H1 (cell line): ENCODE measurements at regions not wholly inside any gene's neighbourhood (a gene's known extent, or its start where the extent isn't known, plus 50 kb on each side); places are given as distances from the start of the nearest gene placed in this dataset.

Experiments
- CTCF ChIA-PET: fragments of 300-600 bp; sonication (Branson Sonifier 250); formaldehyde crosslinking; loops from one replicate; lab custom pipeline; 2021; ENCODE audit not compliant: partially characterized antibody; lab: Charles Lee
- POLR2A ChIA-PET: fragments of 300-600 bp; sonication (Branson Sonifier 250); formaldehyde crosslinking; loops from one replicate; lab custom pipeline; 2021; ENCODE audit warnings: inconsistent platforms; ENCODE audit not compliant: partially characterized antibody; lab: Charles Lee
- DNase-seq, 2 experiments: peaks; one replicate each; pipeline versions ENCODE4 v3.0.0 to v3.0.0-alpha.2; 2010 to 2022; ENCODE audit warnings: low spot score in 2 of 2, low read depth in 1 of 2, mixed read lengths in 1 of 2
- FAIRE-seq: peaks from 2 replicates; lab custom pipeline; 2011; peaks lifted over from hg19 to GRCh38; lab: Jason Lieb, UNC
- H2AFZ ChIP-seq: 2 replicates; pipeline ENCODE4 v1.8.1; 2012; ENCODE audit warnings: low read length, inconsistent platforms
- H2AK5ac ChIP-seq: 2 replicates; pipeline ENCODE4 v1.6.1; 2013; ENCODE audit warnings: low read depth, low read length
- H2BK120ac ChIP-seq: replicated peaks from 2 replicates; pipeline ENCODE3; 2013; ENCODE audit warnings: low read depth, low read length, inconsistent platforms
- H2BK12ac ChIP-seq: 2 replicates; pipeline ENCODE4 v1.6.1; 2013; ENCODE audit warnings: low read depth, low read length
- H2BK15ac ChIP-seq: 2 replicates; pipeline ENCODE4 v1.6.1; 2013; ENCODE audit warnings: low read length
- H2BK20ac ChIP-seq: 2 replicates; pipeline ENCODE4 v1.6.1; 2013; ENCODE audit warnings: low read length
- H2BK5ac ChIP-seq: 2 replicates; pipeline ENCODE4 v1.6.1; 2013; ENCODE audit warnings: low read depth, low read length
- H3K14ac ChIP-seq: 2 replicates; pipeline ENCODE4 v1.6.1; 2013; ENCODE audit warnings: inconsistent platforms; ENCODE audit not compliant: insufficient read length
- H3K18ac ChIP-seq: 2 replicates; pipeline ENCODE4 v1.6.1; 2013; ENCODE audit warnings: low read length; ENCODE audit errors: extremely low read depth
- H3K23ac ChIP-seq: 2 replicates; pipeline ENCODE4 v1.6.1; 2013; ENCODE audit warnings: inconsistent platforms; ENCODE audit not compliant: insufficient read length
- H3K23me2 ChIP-seq: 2 replicates; pipeline ENCODE4 v1.6.1; 2013; ENCODE audit warnings: low read depth, low read length
- H3K27ac ChIP-seq: 2 replicates; pipeline ENCODE4 v1.6.1; 2011; ENCODE audit warnings: low read depth, low read length, inconsistent platforms
- H3K27me3 ChIP-seq, 4 experiments: replicated peaks in 1 of 4; 1 replicate in 1 of 4; 2 replicates in 3 of 4; pipeline versions ENCODE4 v1.6.1 to v1.8.1; 2011 to 2013; ENCODE audit warnings: low read length in 3 of 4, mild to moderate bottlenecking in 3 of 4, inconsistent platforms in 2 of 4, mixed read lengths in 2 of 4, moderate library complexity in 1 of 4; ENCODE audit not compliant: control insufficient read depth in 3 of 4, insufficient read depth in 3 of 4; ENCODE audit errors: extremely low read depth in 1 of 4
- H3K36me3 ChIP-seq, 4 experiments: 2 replicates each; pipeline versions ENCODE4 v1.6.1 to v1.8.1; 2011 to 2013; ENCODE audit warnings: mild to moderate bottlenecking in 4 of 4, low read length in 3 of 4, moderate library complexity in 2 of 4, control low read depth in 1 of 4, inconsistent platforms in 1 of 4; ENCODE audit not compliant: insufficient read depth in 4 of 4, control insufficient read depth in 2 of 4
- H3K4ac ChIP-seq: replicated peaks from 2 replicates; pipeline ENCODE3; 2013; ENCODE audit warnings: low read length, low read depth, mixed read lengths, inconsistent platforms; ENCODE audit not compliant: insufficient read length
- H3K4me1 ChIP-seq, 4 experiments: replicated peaks in 1 of 4; 1 replicate in 1 of 4; 2 replicates in 3 of 4; pipeline versions ENCODE4 v1.6.1 to v1.8.1; 2011 to 2013; ENCODE audit warnings: low read length in 3 of 4, inconsistent platforms in 2 of 4, mixed read lengths in 1 of 4; ENCODE audit not compliant: insufficient read depth in 4 of 4, control insufficient read depth in 3 of 4
- H3K4me2 ChIP-seq, 2 experiments: 2 replicates each; pipeline versions ENCODE4 v1.6.1 to v1.8.1; 2011 to 2013; ENCODE audit warnings: low read depth in 2 of 2, low read length in 2 of 2, control low read depth in 1 of 2, inconsistent platforms in 1 of 2, mild to moderate bottlenecking in 1 of 2; ENCODE audit not compliant: insufficient read depth in 1 of 2
- H3K4me3 ChIP-seq, 4 experiments: fragments of 200-600, 300-600 bp in 1 of 4; sonication (generic), shearing (Covaris generic), sonication (Bioruptor Twin) in 1 of 4; 2 replicates each; pipeline versions ENCODE4 v1.5.1 to v1.8.1; 2011 to 2016; ENCODE audit warnings: low read length in 4 of 4, low read depth in 3 of 4, control low read depth in 2 of 4, inconsistent platforms in 2 of 4, mild to moderate bottlenecking in 2 of 4, mixed read lengths in 1 of 4, moderate library complexity in 1 of 4; ENCODE audit not compliant: insufficient read depth in 2 of 4; ENCODE audit errors: extremely low read depth in 1 of 4
- H3K56ac ChIP-seq: replicated peaks from 2 replicates; pipeline ENCODE3; 2013; ENCODE audit warnings: low read depth, mild to moderate bottlenecking, mixed read lengths, low read length, inconsistent platforms; ENCODE audit not compliant: insufficient read length
- H3K79me1 ChIP-seq: 2 replicates; pipeline ENCODE4 v1.6.1; 2013; ENCODE audit warnings: low read depth, low read length, control low read depth
- H3K79me2 ChIP-seq, 2 experiments: 2 replicates each; pipeline versions ENCODE4 v1.6.1 to v1.8.1; 2012 to 2013; ENCODE audit warnings: low read length in 2 of 2, mild to moderate bottlenecking in 2 of 2, inconsistent platforms in 1 of 2; ENCODE audit not compliant: insufficient read depth in 2 of 2, control insufficient read depth in 1 of 2
- H3K9ac ChIP-seq, 4 experiments: replicated peaks in 1 of 4; 1 replicate in 1 of 4; 2 replicates in 3 of 4; pipeline versions ENCODE4 v1.6.1 to v1.8.1; 2011 to 2013; ENCODE audit warnings: low read depth in 3 of 4, low read length in 3 of 4, control low read depth in 2 of 4, mild to moderate bottlenecking in 2 of 4, moderate library complexity in 2 of 4, inconsistent platforms in 1 of 4; ENCODE audit errors: extremely low read depth in 1 of 4
- H3K9me3 ChIP-seq, 2 experiments: 2 replicates each; pipeline versions ENCODE4 v1.6.1 to v1.8.1; 2012 to 2013; ENCODE audit warnings: mild to moderate bottlenecking in 2 of 2, moderate library complexity in 2 of 2, control low read depth in 1 of 2, inconsistent platforms in 1 of 2, low read depth in 1 of 2, low read length in 1 of 2, mixed read lengths in 1 of 2; ENCODE audit not compliant: insufficient read depth in 2 of 2
- H4K20me1 ChIP-seq, 2 experiments: replicated peaks in 1 of 2; 2 replicates each; pipeline versions ENCODE3 to v1.8.1; 2011 to 2013; ENCODE audit warnings: inconsistent platforms in 2 of 2, low read length in 2 of 2, mild to moderate bottlenecking in 1 of 2; ENCODE audit not compliant: insufficient read depth in 2 of 2, control insufficient read depth in 1 of 2
- H4K5ac ChIP-seq: 2 replicates; pipeline ENCODE4 v1.6.1; 2013; ENCODE audit warnings: low read length, low read depth, mixed read lengths, inconsistent platforms; ENCODE audit not compliant: insufficient read length
- H4K8ac ChIP-seq: 2 replicates; pipeline ENCODE4 v1.8.0; 2013; ENCODE audit warnings: mild to moderate bottlenecking, moderate library complexity, low read length, inconsistent platforms; ENCODE audit not compliant: insufficient read depth; ENCODE audit errors: extremely low read depth
- H4K91ac ChIP-seq: replicated peaks from 2 replicates; pipeline ENCODE3; 2013; ENCODE audit warnings: low read length, mixed read lengths, inconsistent platforms; ENCODE audit not compliant: insufficient read length
- BACH1 ChIP-seq: IDR thresholded peaks from 2 replicates; pipeline ENCODE4 v1.6.1; 2012; ENCODE audit warnings: low read length, improper control_type of control experiment
- CBX8 ChIP-seq: fragments of 300-800, 300-1000 bp; sonication (generic); IDR thresholded peaks from 2 replicates; pipeline ENCODE4 v1.7.1; 2016; ENCODE audit warnings: low read depth, low read length, borderline replicate concordance
- CHD2 ChIP-seq: IDR thresholded peaks from 2 replicates; pipeline ENCODE4 v1.6.1; 2012; ENCODE audit warnings: low read length, improper control_type of control experiment
- CREB1 ChIP-seq: IDR thresholded peaks from 2 replicates; pipeline ENCODE4 v1.6.1; 2012; ENCODE audit warnings: inconsistent platforms
- EGR1 ChIP-seq: IDR thresholded peaks from 2 replicates; pipeline ENCODE4 v1.6.1; 2011; ENCODE audit warnings: low read depth, low read length, borderline replicate concordance
- EP300 ChIP-seq, 2 experiments: IDR thresholded peaks; 1 replicate in 1 of 2; 2 replicates in 1 of 2; pipeline ENCODE4 v1.6.1; 2011 to 2012; ENCODE audit warnings: low read depth in 2 of 2, low read length in 2 of 2, mild to moderate bottlenecking in 2 of 2, borderline replicate concordance in 1 of 2, inconsistent platforms in 1 of 2, moderate library complexity in 1 of 2
- HDAC6 ChIP-seq: IDR thresholded peaks from one replicate; pipeline ENCODE4 v1.7.1; 2012; ENCODE audit warnings: low read depth, mild to moderate bottlenecking, inconsistent platforms, low read length, moderate library complexity
- NRF1 ChIP-seq: IDR thresholded peaks from 2 replicates; pipeline ENCODE4 v1.6.1; 2011; ENCODE audit warnings: mild to moderate bottlenecking, low read depth, low read length, improper control_type of control experiment
- POU5F1 ChIP-seq: IDR thresholded peaks from 2 replicates; pipeline ENCODE4 v1.6.1; 2011; ENCODE audit warnings: low read depth, mild to moderate bottlenecking, low read length, moderate library complexity
- RAD21 ChIP-seq, 2 experiments: IDR thresholded peaks in 1 of 2; conservative IDR thresholded peaks in 1 of 2; 2 replicates each; pipeline ENCODE4 v1.6.1; 2011; ENCODE audit warnings: low read depth in 2 of 2, low read length in 2 of 2, improper control_type of control experiment in 1 of 2, inconsistent platforms in 1 of 2, mild to moderate bottlenecking in 1 of 2, moderate library complexity in 1 of 2
- RXRA ChIP-seq: IDR thresholded peaks from 2 replicates; pipeline ENCODE4 v1.6.1; 2011; ENCODE audit warnings: low read depth, mild to moderate bottlenecking, low read length, moderate library complexity; ENCODE audit not compliant: insufficient read depth
- SAP30 ChIP-seq: fragments of 300-600 bp; sonication (generic); IDR thresholded peaks from 2 replicates; pipeline ENCODE4 v1.7.1; 2012; ENCODE audit warnings: low read length, moderate library complexity, mild to moderate bottlenecking, inconsistent platforms; ENCODE audit not compliant: insufficient read depth, insufficient replicate concordance
- SRF ChIP-seq: IDR thresholded peaks from 2 replicates; pipeline ENCODE4 v1.6.1; 2011; ENCODE audit warnings: mild to moderate bottlenecking, low read depth, low read length, moderate library complexity
- TEAD4 ChIP-seq: IDR thresholded peaks from 2 replicates; pipeline ENCODE4 v1.6.1; 2012; ENCODE audit warnings: low read depth, low read length, inconsistent platforms, mixed read lengths
- WGBS, 2 experiments: shearing (Covaris generic) in 1 of 2; methylation state at CpG; one replicate each; pipeline versions ENCODE4 v1.1.6 to v1.1.7; 2013 to 2015; ENCODE audit warnings: low lambda C conversion rate in 2 of 2, mixed read lengths in 2 of 2, inconsistent platforms in 1 of 2, low coverage in 1 of 2, missing lambda C conversion rate in 1 of 2; ENCODE audit not compliant: insufficient replicate concordance in 2 of 2, insufficient coverage in 1 of 2, insufficient read length in 1 of 2; ENCODE audit errors: extremely low coverage in 1 of 2, missing lambda C conversion rate in 1 of 2; 5-methylcytosine and 5-hydroxymethylcytosine counted together
- TF ChIP-seq, protein P1 (sequence below): IDR thresholded peaks from 2 replicates; pipeline ENCODE4 v1.6.1; 2012; ENCODE audit warnings: inconsistent platforms

DNA sequence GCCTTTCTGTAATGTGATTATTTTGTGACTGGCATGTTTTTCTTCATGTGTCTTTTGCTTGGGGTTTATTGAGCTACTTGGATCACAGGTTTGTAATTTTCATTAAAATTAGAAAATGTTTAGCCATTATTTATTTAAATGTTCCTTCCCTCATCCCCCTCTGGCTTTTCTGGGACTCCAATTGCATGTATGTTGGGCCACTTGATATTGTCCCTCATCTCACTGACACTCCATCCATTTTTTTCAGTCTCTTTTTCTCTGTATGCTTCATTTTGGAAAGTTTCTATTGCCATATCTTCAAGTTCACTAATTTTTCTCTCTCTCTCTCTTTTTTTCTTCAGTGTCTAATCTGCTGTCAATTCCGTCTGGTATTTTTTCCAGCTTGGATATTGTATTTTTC, 390.1 kb downstream of the PRDM2 start:
- H4K20me1 ChIP-seq = no peaks in the 10 kb centered on the region
- no peak overlapping the region for H2BK20ac ChIP-seq
- CTCF ChIA-PET = interaction anchor here (0.6 to 1.6 kb wide), 3 partner anchors 24 to 126 kb away, joined by 3 read pairs; no protein-coding TSS in a partner anchor
- H3K9me3 ChIP-seq = peaks cover 4 to 10% of the 10 kb centered on the region in 2 experiments; a peak in 1 of 4 replicates
- H3K56ac ChIP-seq = no peak overlapping the region
- no peak overlapping the region for H3K4ac ChIP-seq
- H3K14ac ChIP-seq = no peak overlapping the region
- no peaks in the 10 kb centered on the region for H3K36me3 ChIP-seq
- no peak overlapping the region for H3K9ac ChIP-seq
- H3K79me2 ChIP-seq = no peaks in the 10 kb centered on the region
- no peak overlapping the region for H3K4me3 ChIP-seq
- no peak overlapping the region for H3K18ac ChIP-seq
- POLR2A ChIA-PET = no interaction called here
- no peak overlapping the region for H4K91ac ChIP-seq
- no peak overlapping the region for H2AFZ ChIP-seq
- H2BK12ac ChIP-seq = no peak overlapping the region
- H3K4me2 ChIP-seq = no peak overlapping the region
- no peak overlapping the region for H2BK120ac ChIP-seq
- H2BK15ac ChIP-seq = no peak overlapping the region
- no peaks in the 10 kb centered on the region for H3K4me1 ChIP-seq
- no peak overlapping the region for H4K5ac ChIP-seq
- TF ChIP-seq CBX8 (no peak), EGR1 (no peak), NRF1 (no peak), CREB1 (no peak), TEAD4 (no peak), RAD21 (IDR thresholded peaks at IDR 0.05 in 1 of 2, conservative IDR thresholded peaks at IDR 0.05 in 1 of 2; ENCODE audit: low read depth in 2 of 2, low read length in 2 of 2) (no peak), BACH1 (no peak), SAP30 (no peak), SRF (no peak), POU5F1 (no peak), RXRA (no peak), HDAC6 (no peak), CHD2 (no peak), EP300 (IDR thresholded peaks at IDR 0.05; ENCODE audit: borderline replicate concordance in 1 of 2, low read depth in 2 of 2, low read length in 2 of 2) (no peak)
- TF ChIP-seq, protein P1, sequence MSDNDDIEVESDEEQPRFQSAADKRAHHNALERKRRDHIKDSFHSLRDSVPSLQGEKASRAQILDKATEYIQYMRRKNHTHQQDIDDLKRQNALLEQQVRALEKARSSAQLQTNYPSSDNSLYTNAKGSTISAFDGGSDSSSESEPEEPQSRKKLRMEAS = no peak
- no peaks in the 10 kb centered on the region for H3K79me1 ChIP-seq
- 88% methylated on average over 1 of the region's 1 CpG; no CpG with 5 or more reads in 1 of the 2 experiments for WGBS, 2 experiments
- H3K27ac ChIP-seq = no peak overlapping the region
- H2BK5ac ChIP-seq = no peak overlapping the region
- H3K27me3 ChIP-seq = no peaks in the 10 kb centered on the region
- DNase-seq (no peak), FAIRE-seq (no peak)
- no peaks in the 10 kb centered on the region for H3K23me2 ChIP-seq
- H2AK5ac ChIP-seq = no peak overlapping the region
- H4K8ac ChIP-seq = no peak overlapping the region
- H3K23ac ChIP-seq = no peak overlapping the region
